ENCODE measurements at regions not wholly inside any gene's neighbourhood (a gene's known extent, or its start where the extent isn't known, plus 50 kb on each side); places are given as distances from the start of the nearest gene placed in this dataset.

- Histone ChIP-seq H3K36me3 (no peaks in the 10 kb centered on the region), H3K4me3 (no peak overlapping the region), H3K27me3 (no peaks in the 10 kb centered on the region), H3K9me3 (no peaks in the 10 kb centered on the region), H3K27ac (no peak overlapping the region), H3K4me1 (no peaks in the 10 kb centered on the region)
- intact Hi-C loops (cut with DNase I) = no loop called here
- TF ChIP-seq CTCF (IDR thresholded peaks at IDR 0.05) = no peak
- DNase-seq (ENCODE audit: low spot score in 2 of 2) = no peak
These were observed 59.2 kb upstream of the SSX2IP start for GRCh38 chr1:84749427-84749826.

GRCh38 chr1:84748364-84748763 is 58.1 kb upstream of the SSX2IP start:
- no peaks in the 10 kb centered on the region for H3K4me1 ChIP-seq
- intact Hi-C loops (cut with DNase I) = no loop called here
- no peak for TF ChIP-seq CTCF (IDR thresholded peaks at IDR 0.05)

GRCh38 chr1:84745857-84746256 is 55.6 kb upstream of the SSX2IP start:
- intact Hi-C loops (cut with DNase I) = no loop called here
- no peak for TF ChIP-seq CTCF (IDR thresholded peaks at IDR 0.05)
- Histone ChIP-seq H3K9me3 (no peaks in the 10 kb centered on the region), H3K4me1 (no peaks in the 10 kb centered on the region), H3K36me3 (no peaks in the 10 kb centered on the region), H3K4me3 (no peak overlapping the region), H3K27ac (no peak overlapping the region), H3K27me3 (no peaks in the 10 kb centered on the region)
- DNase-seq (ENCODE audit: low spot score in 2 of 2) = no peak

More at GRCh38 chr1:84748364-84748763, 58.1 kb upstream of the SSX2IP start:
- H3K36me3 ChIP-seq = no peaks in the 10 kb centered on the region
- no peak overlapping the region for H3K4me3 ChIP-seq
- H3K27ac ChIP-seq = no peak overlapping the region
- H3K9me3 ChIP-seq = no peaks in the 10 kb centered on the region
- no peaks in the 10 kb centered on the region for H3K27me3 ChIP-seq
- no peak for DNase-seq (ENCODE audit: low spot score in 2 of 2)

GRCh38 chr1:84743896-84744295 is 53.6 kb upstream of the SSX2IP start:
- H3K27ac ChIP-seq = no peak overlapping the region
- no peaks in the 10 kb centered on the region for H3K36me3 ChIP-seq
- no peaks in the 10 kb centered on the region for H3K9me3 ChIP-seq
- intact Hi-C loops (cut with DNase I) = no loop called here
- TF ChIP-seq CTCF (IDR thresholded peaks at IDR 0.05) = no peak
- no peak for DNase-seq (ENCODE audit: low spot score in 2 of 2)
- no peaks in the 10 kb centered on the region for H3K4me1 ChIP-seq
- no peak overlapping the region for H3K4me3 ChIP-seq
- no peaks in the 10 kb centered on the region for H3K27me3 ChIP-seq

- no peaks in the 10 kb centered on the region for H3K27me3 ChIP-seq
- no peaks in the 10 kb centered on the region for H3K9me3 ChIP-seq
- H3K27ac ChIP-seq = no peak overlapping the region
- no peak for TF ChIP-seq CTCF (IDR thresholded peaks at IDR 0.05)
- H3K4me1 ChIP-seq = no peaks in the 10 kb centered on the region
- DNase-seq (ENCODE audit: low spot score in 2 of 2) = no peak
- H3K36me3 ChIP-seq = no peaks in the 10 kb centered on the region
- intact Hi-C loops (cut with DNase I) = no loop called here
- no peak overlapping the region for H3K4me3 ChIP-seq
These were observed 52.4 kb upstream of the SSX2IP start for GRCh38 chr1:84742653-84743052.

- DNase-seq (ENCODE audit: low spot score in 2 of 2) = no peak
- intact Hi-C loops (cut with DNase I) = no loop called here
- no peak overlapping the region for H3K27ac ChIP-seq
- H3K4me1 ChIP-seq = no peaks in the 10 kb centered on the region
- H3K4me3 ChIP-seq = no peak overlapping the region
- no peaks in the 10 kb centered on the region for H3K9me3 ChIP-seq
- no peaks in the 10 kb centered on the region for H3K27me3 ChIP-seq
- TF ChIP-seq CTCF (IDR thresholded peaks at IDR 0.05) = no peak
- H3K36me3 ChIP-seq = no peaks in the 10 kb centered on the region
These were observed 49.9 kb upstream of the SSX2IP start for GRCh38 chr1:84740050-84740714.

All from ascending aorta (tissue), 2 donors.